ENCODE measurements at regions not wholly inside any gene's neighbourhood (a gene's known extent, or its start where the extent isn't known, plus 50 kb on each side); places are given as distances from the start of the nearest gene placed in this dataset.
A peak's percentile ranks its signal among the peaks of the same experiment; 100 is the strongest.

GRCh38 chr14:80378084-80378690, 166.9 kb upstream of the DIO2 start:
- DNase-seq, result no peak

- no peak for DNase-seq
These were observed 153.5 kb upstream of the DIO2 start for GRCh38 chr14:80364816-80365215.

- no peak for DNase-seq
These were observed 153.0 kb upstream of the DIO2 start for GRCh38 chr14:80364274-80364673.

GRCh38 chr14:80358112-80358511, 146.8 kb upstream of the DIO2 start:
- DNase-seq, result no peak

GRCh38 chr14:80356413-80356812, 145.1 kb upstream of the DIO2 start:
- DNase-seq, result no peak

- no peak for DNase-seq
These were observed 143.7 kb upstream of the DIO2 start for GRCh38 chr14:80354860-80355581.

GRCh38 chr14:80352471-80352870, 141.2 kb upstream of the DIO2 start:
- no peak for DNase-seq

- DNase-seq, result no peak
These were observed 139.4 kb upstream of the DIO2 start for GRCh38 chr14:80350707-80351106.

- DNase-seq, result no peak
These were observed 135.1 kb upstream of the DIO2 start for GRCh38 chr14:80346395-80346794.

- DNase-seq, result no peak
These were observed 132.9 kb upstream of the DIO2 start for GRCh38 chr14:80344208-80344607.

GRCh38 chr14:80336608-80337106, 125.4 kb upstream of the DIO2 start:
- no peak for DNase-seq

- no peak for DNase-seq
These were observed 114.4 kb upstream of the DIO2 start for GRCh38 chr14:80325688-80326087.

GRCh38 chr14:80325112-80325511, 113.8 kb upstream of the DIO2 start:
- DNase-seq, result no peak

GRCh38 chr14:80324649-80325048, 113.3 kb upstream of the DIO2 start:
- no peak for DNase-seq

GRCh38 chr14:80323038-80323665, 111.8 kb upstream of the DIO2 start:
- DNase-seq, result no peak

- no peak for DNase-seq
These were observed 105.1 kb upstream of the DIO2 start for GRCh38 chr14:80316441-80316840.

GRCh38 chr14:80315681-80316080, 104.4 kb upstream of the DIO2 start:
- no peak for DNase-seq

GRCh38 chr14:80313806-80314205, 102.5 kb upstream of the DIO2 start:
- DNase-seq, result no peak

- DNase-seq, result no peak
These were observed 99.8 kb upstream of the DIO2 start for GRCh38 chr14:80310938-80311750.

GRCh38 chr14:80304125-80304766, 92.9 kb upstream of the DIO2 start:
- no peak for DNase-seq

- DNase-seq, result no peak
These were observed 89.0 kb upstream of the DIO2 start for GRCh38 chr14:80300351-80300750.

- DNase-seq, result no peak
These were observed 87.2 kb upstream of the DIO2 start for GRCh38 chr14:80298491-80299017.

GRCh38 chr14:80291101-80291500, 79.8 kb upstream of the DIO2 start:
- peak; percentile 25 for DNase-seq

Measured in MV-4-11 (cell line).